ENCODE measurements at regions not wholly inside any gene's neighbourhood (a gene's known extent, or its start where the extent isn't known, plus 50 kb on each side); places are given as distances from the start of the nearest gene placed in this dataset.

- no peak for TF ChIP-seq MITF (IDR thresholded peaks at IDR 0.05)
- no peak for TF ChIP-seq ZKSCAN1 (IDR thresholded peaks at IDR 0.05; ENCODE audit: low read depth, low read length)
- no peak for TF ChIP-seq THRAP3 (IDR thresholded peaks at IDR 0.05; ENCODE audit: borderline replicate concordance)
- no peak for TF ChIP-seq ZNF408 (CRISPR knock-in tag; IDR thresholded peaks at IDR 0.05; ENCODE audit: low read depth)
- TF ChIP-seq ZNF384 (IDR thresholded peaks at IDR 0.05; ENCODE audit: low read depth, low read length) = no peak
- no peak for TF ChIP-seq NFIC (IDR thresholded peaks at IDR 0.05)
- no peak for TF ChIP-seq NFRKB (IDR thresholded peaks at IDR 0.05; ENCODE audit: low read depth)
- TF ChIP-seq ZNF224 (CRISPR knock-in tag; IDR thresholded peaks at IDR 0.05) = no peak
- TF ChIP-seq HES1 (IDR thresholded peaks at IDR 0.05; ENCODE audit: low read depth) = no peak
- no peak for TF ChIP-seq ZNF639 (CRISPR knock-in tag; conservative IDR thresholded peaks at IDR 0.05 in 1 of 2, IDR thresholded peaks at IDR 0.05 in 1 of 2)
- TF ChIP-seq CTCF (IDR thresholded peaks at IDR 0.05 in 2 of 3, conservative IDR thresholded peaks at IDR 0.05 in 1 of 3; ENCODE audit: insufficient read depth in 2 of 3, low read depth in 1 of 3, low read length in 3 of 3) = 0 out of 6 replicates have a peak, but pooled peaks of 1 of the 3 experiments have one; percentile 14
- TF ChIP-seq KLF16 (IDR thresholded peaks at IDR 0.05) = no peak
- TF ChIP-seq THAP7 (CRISPR knock-in tag; IDR thresholded peaks at IDR 0.05) = no peak
- no peak for TF ChIP-seq GTF2E2 (tag; IDR thresholded peaks at IDR 0.05)
- no peak for TF ChIP-seq SETDB1 (IDR thresholded peaks at IDR 0.05; ENCODE audit: low read length)
- TF ChIP-seq BHLHE40 (IDR thresholded peaks at IDR 0.05; ENCODE audit: low read length) = no peak
- TF ChIP-seq SMARCE1 (IDR thresholded peaks at IDR 0.05) = 0 out of 2 replicates have a peak, but pooled peaks have one; percentile 50
- 0 out of 2 replicates have a peak, but pooled peaks have one; percentile 7 for TF ChIP-seq SP1 (CRISPR knock-in tag; IDR thresholded peaks at IDR 0.05)
- no peak for TF ChIP-seq SNAPC5 (CRISPR knock-in tag; IDR thresholded peaks at IDR 0.05)
- TF ChIP-seq ZNF511 (CRISPR knock-in tag; IDR thresholded peaks at IDR 0.05) = peak; percentile 57; the same call in 1 of the 2 replicates
Observed at GRCh38 chr2:20525041-20526035, 78.5 kb downstream of the RHOB start (continued).
